NCI-H226 (cell line): ENCODE measurements at regions not wholly inside any gene's neighbourhood (a gene's known extent, or its start where the extent isn't known, plus 50 kb on each side); places are given as distances from the start of the nearest gene placed in this dataset.
A peak's percentile ranks its signal among the peaks of the same experiment; 100 is the strongest.

Source experiments
- DNase-seq: peaks from one replicate; pipeline ENCODE4 v3.0.0-alpha.2; 2015

- DNase-seq, result no peak
Measured at GRCh38 chr2:224210286-224211180, 171.4 kb upstream of the SERPINE2 start.

GRCh38 chr2:224209555-224210285, 170.6 kb upstream of the SERPINE2 start:
- no peak for DNase-seq

- no peak for DNase-seq
Measured at GRCh38 chr2:224208443-224208842, 169.4 kb upstream of the SERPINE2 start.

GRCh38 chr2:224208007-224208406, 168.9 kb upstream of the SERPINE2 start:
- DNase-seq, result no peak

GRCh38 chr2:224206816-224207215, 167.7 kb upstream of the SERPINE2 start:
- DNase-seq, result no peak

GRCh38 chr2:224202281-224202865, 163.3 kb upstream of the SERPINE2 start:
- no peak for DNase-seq

- no peak for DNase-seq
Measured at GRCh38 chr2:224198436-224198835, 159.3 kb upstream of the SERPINE2 start.

GRCh38 chr2:224196810-224197209, 157.7 kb upstream of the SERPINE2 start:
- DNase-seq, result no peak

GRCh38 chr2:224195925-224196571, 157.0 kb upstream of the SERPINE2 start:
- no peak for DNase-seq

GRCh38 chr2:224194161-224194560, 155.1 kb upstream of the SERPINE2 start:
- DNase-seq, result no peak

GRCh38 chr2:224191465-224191864, 152.4 kb upstream of the SERPINE2 start:
- no peak for DNase-seq

- DNase-seq, result peak; percentile 13
Measured at GRCh38 chr2:224190936-224191270, 151.8 kb upstream of the SERPINE2 start.

GRCh38 chr2:224190234-224190935, 151.3 kb upstream of the SERPINE2 start:
- no peak for DNase-seq

- DNase-seq, result no peak
Measured at GRCh38 chr2:224187220-224187619, 148.1 kb upstream of the SERPINE2 start.

GRCh38 chr2:224185023-224185601, 146.0 kb upstream of the SERPINE2 start:
- DNase-seq, result no peak

GRCh38 chr2:224183086-224183485, 144.0 kb upstream of the SERPINE2 start:
- DNase-seq, result no peak

- no peak for DNase-seq
Measured at GRCh38 chr2:224182498-224182897, 143.4 kb upstream of the SERPINE2 start.

GRCh38 chr2:224181534-224182155, 142.6 kb upstream of the SERPINE2 start:
- no peak for DNase-seq

- no peak for DNase-seq
Measured at GRCh38 chr2:224180810-224181209, 141.7 kb upstream of the SERPINE2 start.

- no peak for DNase-seq
Measured at GRCh38 chr2:224178056-224178455, 139.0 kb upstream of the SERPINE2 start.

- DNase-seq, result no peak
Measured at GRCh38 chr2:224175538-224175937, 136.5 kb upstream of the SERPINE2 start.

- no peak for DNase-seq
Measured at GRCh38 chr2:224174990-224175389, 135.9 kb upstream of the SERPINE2 start.
